Choroid plexus epithelial cell (primary cell): ENCODE measurements at regions not wholly inside any gene's neighbourhood (a gene's known extent, or its start where the extent isn't known, plus 50 kb on each side); places are given as distances from the start of the nearest gene placed in this dataset.
"Not testable (repeated sequence)": the region's sequence is repeated elsewhere in the genome, so short reads cannot be mapped to it uniquely, and the experiment has no call there.

ENCODE experiments used
- DNase-seq: peaks from one replicate; pipeline ENCODE4 v3.0.0-alpha.2; 2010; ENCODE audit warnings: low read depth
- H3K4me3 ChIP-seq: 2 replicates; pipeline ENCODE4 v1.5.1; 2011; ENCODE audit warnings: low read depth, mild to moderate bottlenecking, control low read depth, low read length, moderate library complexity
- CTCF ChIP-seq: conservative IDR thresholded peaks from 2 replicates; pipeline ENCODE4 v1.5.1; 2011; ENCODE audit warnings: low read depth, mild to moderate bottlenecking, control low read depth, inconsistent platforms, low read length, moderate library complexity

GRCh38 chr12:38427442-38427841 lies 110.9 kb downstream of the ALG10B start:
- DNase-seq, result no peak
- no peak overlapping the region for H3K4me3 ChIP-seq
- no peak for TF ChIP-seq CTCF

GRCh38 chr12:38431921-38432320 lies 115.3 kb downstream of the ALG10B start:
- DNase-seq, result no peak
- no peak for TF ChIP-seq CTCF
- H3K4me3 ChIP-seq, result no peak overlapping the region

GRCh38 chr12:38441871-38442281 lies 125.3 kb downstream of the ALG10B start:
- DNase-seq, H3K4me3 ChIP-seq: not testable (repeated sequence)

- DNase-seq, result no peak
- TF ChIP-seq CTCF, result no peak
- no peak overlapping the region for H3K4me3 ChIP-seq
Observed at GRCh38 chr12:38445040-38445439, 128.5 kb downstream of the ALG10B start.

GRCh38 chr12:38448991-38449390 lies 132.4 kb downstream of the ALG10B start:
- H3K4me3 ChIP-seq, result no peak overlapping the region
- DNase-seq, result no peak
- TF ChIP-seq CTCF, result no peak

GRCh38 chr12:38456537-38457120 lies 140.1 kb downstream of the ALG10B start:
- no peak for TF ChIP-seq CTCF
- no peak for DNase-seq
- H3K4me3 ChIP-seq, result no peak overlapping the region

- no peak for DNase-seq
- no peak overlapping the region for H3K4me3 ChIP-seq
- no peak for TF ChIP-seq CTCF
Observed at GRCh38 chr12:38465020-38465419, 148.4 kb downstream of the ALG10B start.
